CD14-positive monocyte (primary cell): ENCODE measurements at regions not wholly inside any gene's neighbourhood (a gene's known extent, or its start where the extent isn't known, plus 50 kb on each side); places are given as distances from the start of the nearest gene placed in this dataset.

Experiments
- DNase-seq, 3 donors: peaks; one replicate each; pipeline ENCODE4 v3.0.0-alpha.2; 2011 to 2022
- H2AFZ ChIP-seq: 2 replicates; pipeline ENCODE4 v1.6.0; 2012; ENCODE audit warnings: mild to moderate bottlenecking, low read depth, low read length, inconsistent platforms; ENCODE audit not compliant: insufficient read depth, poor library complexity, severe bottlenecking
- H3K27ac ChIP-seq, 2 donors: 1 replicate in 1 of 2; 2 replicates in 1 of 2; pipeline ENCODE4 v1.5.1; 2012 to 2013; ENCODE audit warnings: low read length in 2 of 2, control low read depth in 1 of 2, inconsistent platforms in 1 of 2, low read depth in 1 of 2, mild to moderate bottlenecking in 1 of 2
- H3K27me3 ChIP-seq, 2 donors: one replicate each; pipeline versions ENCODE4 v1.6.0 to v1.6.1; 2011 to 2013; ENCODE audit warnings: low read length in 2 of 2; ENCODE audit not compliant: control insufficient read depth in 2 of 2, insufficient read depth in 2 of 2
- H3K36me3 ChIP-seq, 2 donors: replicated peaks in 1 of 2; 1 replicate in 1 of 2; 2 replicates in 1 of 2; pipeline versions ENCODE4 v1.5.1 to v1.6.1; 2012 to 2013; ENCODE audit warnings: low read length in 2 of 2, control low read depth in 1 of 2, inconsistent platforms in 1 of 2, mild to moderate bottlenecking in 1 of 2; ENCODE audit not compliant: insufficient read depth in 2 of 2, control insufficient read depth in 1 of 2
- H3K4me1 ChIP-seq, 2 donors: 1 replicate in 1 of 2; 2 replicates in 1 of 2; pipeline versions ENCODE4 v1.5.1 to v1.6.1; 2012 to 2013; ENCODE audit warnings: low read length in 2 of 2, control low read depth in 1 of 2, inconsistent platforms in 1 of 2, mild to moderate bottlenecking in 1 of 2, moderate library complexity in 1 of 2; ENCODE audit not compliant: insufficient read depth in 2 of 2, control insufficient read depth in 1 of 2
- H3K4me2 ChIP-seq: replicated peaks from 2 replicates; pipeline ENCODE3; 2012; ENCODE audit warnings: low read length, moderate library complexity, mild to moderate bottlenecking; ENCODE audit not compliant: poor library complexity, severe bottlenecking; ENCODE audit errors: extremely low read depth
- H3K4me3 ChIP-seq, 3 experiments: fragments of 200-600 bp in 1 of 3; sonication (generic) in 1 of 3; replicated peaks in 1 of 3; 1 replicate in 2 of 3; 2 replicates in 1 of 3; pipeline ENCODE4 v1.5.1; 2011 to 2013; ENCODE audit warnings: low read length in 3 of 3, mild to moderate bottlenecking in 3 of 3, control low read depth in 2 of 3, low read depth in 2 of 3, inconsistent platforms in 1 of 3, moderate library complexity in 1 of 3
- H3K79me2 ChIP-seq: 2 replicates; pipeline ENCODE4 v1.6.0; 2012; ENCODE audit warnings: mild to moderate bottlenecking, control low read depth, inconsistent platforms, low read length, moderate library complexity; ENCODE audit not compliant: insufficient read depth
- H3K9ac ChIP-seq: 2 replicates; pipeline ENCODE4 v1.6.0; 2017; ENCODE audit warnings: low read length, mild to moderate bottlenecking; ENCODE audit not compliant: insufficient read depth, poor library complexity, severe bottlenecking
- H3K9me3 ChIP-seq, 2 donors: replicated peaks in 1 of 2; 1 replicate in 1 of 2; 2 replicates in 1 of 2; pipeline versions ENCODE4 v1.5.1 to v1.6.1; 2012 to 2013; ENCODE audit warnings: low read length in 2 of 2, control low read depth in 1 of 2; ENCODE audit not compliant: control insufficient read depth in 1 of 2, insufficient read depth in 1 of 2
- H4K20me1 ChIP-seq: 2 replicates; pipeline ENCODE4 v1.6.0; 2012; ENCODE audit warnings: mild to moderate bottlenecking, low read length, control low read depth, moderate library complexity; ENCODE audit not compliant: insufficient read depth
- H3K27ac Mint-ChIP-seq, 7 donors: one replicate each; pipeline ENCODE4 v1.8.0; 2020; ENCODE audit warnings: mild to moderate bottlenecking in 7 of 7, mixed read lengths in 7 of 7, moderate library complexity in 6 of 7, inconsistent platforms in 2 of 7
- H3K27me3 Mint-ChIP-seq, 3 donors: one replicate each; pipeline ENCODE4 v1.8.0; 2021 to 2022; ENCODE audit warnings: low read depth in 3 of 3, mild to moderate bottlenecking in 3 of 3, mixed read lengths in 3 of 3, moderate library complexity in 3 of 3, inconsistent platforms in 1 of 3
- H3K36me3 Mint-ChIP-seq, 2 donors: one replicate each; pipeline ENCODE4 v1.8.0; 2020; ENCODE audit warnings: mixed read lengths in 2 of 2, inconsistent platforms in 1 of 2, mild to moderate bottlenecking in 1 of 2
- H3K4me1 Mint-ChIP-seq: one replicate; pipeline ENCODE4 v1.8.0; 2020; ENCODE audit warnings: mild to moderate bottlenecking, mixed read lengths
- H3K4me3 Mint-ChIP-seq, 2 donors: one replicate each; pipeline ENCODE4 v1.8.0; 2020; ENCODE audit warnings: mild to moderate bottlenecking in 2 of 2, mixed read lengths in 2 of 2, moderate library complexity in 1 of 2
- H3K9me3 Mint-ChIP-seq, 7 donors: one replicate each; pipeline ENCODE4 v1.8.0; 2020 to 2022; ENCODE audit warnings: mixed read lengths in 7 of 7, mild to moderate bottlenecking in 6 of 7, moderate library complexity in 6 of 7, inconsistent platforms in 2 of 7
- CTCF ChIP-seq: fragments of 200-600 bp; IDR thresholded peaks from one replicate; pipeline ENCODE4 v1.8.0; 2022; ENCODE audit warnings: antibody characterized with exemption, mild to moderate bottlenecking
- WGBS: methylation state at CpG from one replicate; pipeline ENCODE4 v1.1.5; 2013; ENCODE audit warnings: missing lambda C conversion rate; ENCODE audit not compliant: insufficient coverage; 5-methylcytosine and 5-hydroxymethylcytosine counted together
- intact Hi-C, 2 donors: fragments of 100-400 bp; cut with micrococcal nuclease; formaldehyde crosslinking; loops; one replicate each; pipeline versions ENCODE4 v1.15.0 to v1.15.1; 2023

- no peaks in the 10 kb centered on the region for H3K36me3 Mint-ChIP-seq
These were observed 363.1 kb downstream of the NUP35 start for GRCh38 chr2:183487326-183487725.

GRCh38 chr2:183488421-183488820, 364.2 kb downstream of the NUP35 start:
- no peak overlapping the region for H3K27ac Mint-ChIP-seq
- no peaks in the 10 kb centered on the region for H3K36me3 Mint-ChIP-seq
- Histone ChIP-seq H3K9me3 (peaks cover 5 to 6% of the 10 kb centered on the region in 2 donors), H3K36me3 (no peaks in the 10 kb centered on the region), H3K4me1 (no peaks in the 10 kb centered on the region), H3K79me2 (no peaks in the 10 kb centered on the region), H3K4me3 (no peak overlapping the region), H3K27me3 (no peaks in the 10 kb centered on the region), H3K4me2 (no peak overlapping the region), H3K27ac (no peak overlapping the region), H3K9ac (no peak overlapping the region), H2AFZ (no peak overlapping the region), H4K20me1 (no peaks in the 10 kb centered on the region)
- no peak overlapping the region for H3K4me3 Mint-ChIP-seq
- no peak for DNase-seq
- peaks cover 0 to 1% (median 0%) of the 10 kb centered on the region in 3 donors for H3K27me3 Mint-ChIP-seq
- peaks cover 0 to 13% (median 6%) of the 10 kb centered on the region in 7 donors for H3K9me3 Mint-ChIP-seq
- TF ChIP-seq CTCF: no peak
- H3K4me1 Mint-ChIP-seq: no peaks in the 10 kb centered on the region
- intact Hi-C loops: no loop called here

More at GRCh38 chr2:183487326-183487725, 363.1 kb downstream of the NUP35 start:
- no peaks in the 10 kb centered on the region for H3K79me2 ChIP-seq
- Mint-ChIP-seq H3K27ac (no peak overlapping the region), H3K4me1 (no peaks in the 10 kb centered on the region), H3K9me3 (peaks cover 0 to 9% (median 6%) of the 10 kb centered on the region in 7 donors), H3K27me3 (peaks cover 0 to 1% (median 0%) of the 10 kb centered on the region in 3 donors), H3K4me3 (no peak overlapping the region)
- no peak overlapping the region for H3K4me3 ChIP-seq
- H3K9ac ChIP-seq: no peak overlapping the region
- no peaks in the 10 kb centered on the region for H4K20me1 ChIP-seq
- TF ChIP-seq CTCF: no peak
- no peaks in the 10 kb centered on the region for H3K9me3 ChIP-seq
- intact Hi-C loops: no loop called here
- H2AFZ ChIP-seq: no peak overlapping the region
- H3K4me2 ChIP-seq: no peak overlapping the region
- no peak overlapping the region for H3K27ac ChIP-seq
- no peaks in the 10 kb centered on the region for H3K4me1 ChIP-seq
- WGBS: no CpG with 5 or more reads among the region's 3 CpGs
- no peak for DNase-seq
- no peaks in the 10 kb centered on the region for H3K36me3 ChIP-seq
- no peaks in the 10 kb centered on the region for H3K27me3 ChIP-seq
